GM19043 (cell line): ENCODE measurements at regions not wholly inside any gene's neighbourhood (a gene's known extent, or its start where the extent isn't known, plus 50 kb on each side); places are given as distances from the start of the nearest gene placed in this dataset.

Experiments
- ATAC-seq: cut with Tn5 transposase; IDR thresholded peaks from one replicate; pipeline ENCODE4 v1.9.1; 2021; ENCODE audit warnings: low read depth; ENCODE audit not compliant: unreplicated experiment

- no peak for ATAC-seq
Measured at GRCh38 chr1:80018348-80018747, 1011.8 kb upstream of the ADGRL4 start.

- no peak for ATAC-seq
Measured at GRCh38 chr1:80008934-80009333, 1002.4 kb upstream of the ADGRL4 start.

DNA sequence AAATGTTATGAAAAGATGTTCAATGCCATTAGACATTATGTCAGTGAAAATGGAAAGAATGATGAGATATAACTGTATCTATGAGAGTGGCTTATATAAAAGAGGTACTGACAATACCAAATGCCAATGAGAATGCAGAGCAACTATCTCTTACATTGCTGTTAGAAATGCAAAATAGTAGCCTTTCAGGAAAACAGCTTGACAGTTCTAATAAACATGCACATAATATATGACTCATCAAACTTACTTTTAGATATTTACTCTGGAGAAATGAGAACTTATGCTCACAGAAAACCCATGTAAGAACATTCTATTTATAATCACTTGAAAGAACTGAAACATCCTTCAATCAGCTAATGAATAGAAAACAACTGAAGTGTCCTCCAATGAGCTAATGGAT lies 996.7 kb upstream of the ADGRL4 start:
- ATAC-seq: no peak

DNA sequence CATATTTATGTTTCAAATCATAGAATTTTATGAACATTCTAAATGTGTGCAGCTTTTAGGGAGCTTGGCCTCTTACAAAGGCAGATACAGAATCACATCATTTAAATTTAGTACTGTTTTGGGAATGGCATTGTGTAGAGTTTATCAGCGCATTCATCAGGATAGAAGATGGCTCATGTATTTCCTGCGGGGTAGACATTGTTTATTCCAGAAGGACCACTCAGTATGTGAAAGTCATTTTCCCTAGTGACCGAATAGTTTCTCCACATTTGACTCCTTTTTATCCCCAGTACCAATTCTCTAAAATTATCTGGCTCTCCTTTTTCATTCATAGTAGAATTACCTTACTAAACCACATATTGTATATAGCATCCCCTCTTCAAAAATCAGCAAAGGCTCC lies 981.9 kb upstream of the ADGRL4 start:
- ATAC-seq: no peak

DNA sequence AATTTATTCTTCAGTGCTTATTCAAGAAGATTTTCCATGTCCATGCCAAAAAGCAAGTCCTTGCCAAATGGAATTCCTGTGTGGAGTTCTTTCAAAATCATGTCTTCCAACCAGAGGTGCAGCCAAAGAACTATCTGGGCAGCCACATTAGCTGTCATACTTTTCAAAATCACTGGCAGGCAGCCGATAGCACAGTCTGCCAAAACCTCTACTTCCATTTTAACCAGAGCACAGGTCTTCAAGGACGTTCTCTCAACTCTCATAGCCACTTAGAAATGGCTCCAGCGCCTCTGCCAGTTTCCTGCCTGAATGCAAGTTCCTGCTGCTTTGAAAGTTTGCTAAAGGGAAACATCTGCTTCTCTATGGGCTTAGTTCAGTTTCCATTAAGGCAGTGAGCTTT lies 975.7 kb upstream of the ADGRL4 start:
- ATAC-seq: no peak

DNA sequence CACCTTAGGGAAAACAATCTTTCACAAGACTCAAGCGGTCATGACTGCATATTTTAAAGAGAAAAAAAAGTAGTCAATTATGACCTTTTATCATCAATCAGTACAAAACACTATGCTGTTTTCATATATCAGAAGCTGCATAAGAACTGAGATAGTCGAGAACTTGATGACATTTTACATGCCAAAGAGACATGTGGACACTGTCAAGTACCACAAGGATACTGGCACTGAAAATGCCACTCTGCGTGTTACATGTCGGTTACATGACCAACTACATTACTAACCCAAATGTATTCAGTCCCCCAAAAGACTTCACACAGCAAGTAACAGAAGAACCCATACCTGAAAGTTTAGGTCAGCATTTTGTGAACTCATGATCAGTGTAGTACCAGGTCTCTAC lies 975.0 kb upstream of the ADGRL4 start:
- no peak for ATAC-seq

- ATAC-seq: no peak
Measured at GRCh38 chr1:79979346-79979745, 972.8 kb upstream of the ADGRL4 start.

DNA sequence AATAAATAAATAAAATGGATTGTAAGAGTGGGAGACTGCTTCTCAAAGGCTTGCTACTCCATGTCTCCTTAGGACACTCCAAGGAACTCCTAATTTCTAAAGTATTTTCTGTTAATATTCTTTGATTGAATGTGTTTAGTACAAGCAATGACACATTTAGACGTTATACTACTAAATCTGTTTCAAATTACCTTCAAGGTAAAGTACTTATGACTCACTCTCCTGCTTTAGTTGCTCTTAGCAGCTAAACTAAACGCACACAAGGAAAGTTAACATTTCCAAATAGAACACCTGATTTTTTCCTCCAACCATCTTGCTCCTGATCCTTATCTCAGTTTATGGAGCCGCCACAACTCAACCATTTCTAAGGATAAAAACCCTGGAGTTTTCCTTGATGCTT lies 969.8 kb upstream of the ADGRL4 start:
- no peak for ATAC-seq

DNA sequence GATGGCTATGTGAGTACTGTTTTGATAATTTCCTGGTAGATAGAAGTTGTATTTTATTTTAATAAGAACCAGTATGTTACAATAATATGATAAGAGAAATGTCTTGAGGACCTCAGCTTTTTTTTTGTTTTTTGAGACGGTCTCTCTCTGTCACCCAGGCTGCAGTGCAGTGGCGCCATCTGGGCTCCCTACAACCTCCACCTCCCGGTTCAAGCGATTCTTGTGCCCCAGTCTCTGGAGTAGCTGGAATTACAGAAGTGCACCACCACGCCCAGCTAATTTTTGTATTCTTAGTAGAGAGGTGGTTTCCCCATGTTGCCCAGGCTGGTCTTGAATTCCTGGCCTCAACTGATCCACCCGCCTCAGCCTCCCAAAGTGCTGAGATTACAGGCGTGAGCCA lies 968.1 kb upstream of the ADGRL4 start:
- no peak for ATAC-seq

GRCh38 chr1:79969886-79970285 lies 963.4 kb upstream of the ADGRL4 start:
- no peak for ATAC-seq

GRCh38 chr1:79966438-79966837 lies 959.9 kb upstream of the ADGRL4 start:
- no peak for ATAC-seq

DNA sequence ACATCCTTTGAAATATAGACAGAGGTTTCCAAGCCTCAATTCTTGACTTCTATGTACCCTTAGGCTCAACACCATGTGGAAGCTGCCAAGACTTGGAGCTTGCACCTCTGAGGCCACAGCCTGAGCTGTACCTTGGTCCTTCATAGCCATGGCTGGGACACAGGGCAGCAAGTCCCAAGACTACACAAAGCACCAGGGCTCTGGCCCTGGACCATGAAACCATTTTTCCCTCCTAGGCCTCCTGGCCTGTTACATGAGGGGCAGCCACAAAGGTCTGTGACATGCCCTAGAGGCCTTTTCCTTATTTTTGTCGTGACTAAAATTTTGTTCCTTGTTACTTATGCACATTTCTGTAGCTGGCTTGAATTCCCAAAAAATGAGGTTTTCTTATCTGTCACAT lies 953.1 kb upstream of the ADGRL4 start:
- no peak for ATAC-seq

DNA sequence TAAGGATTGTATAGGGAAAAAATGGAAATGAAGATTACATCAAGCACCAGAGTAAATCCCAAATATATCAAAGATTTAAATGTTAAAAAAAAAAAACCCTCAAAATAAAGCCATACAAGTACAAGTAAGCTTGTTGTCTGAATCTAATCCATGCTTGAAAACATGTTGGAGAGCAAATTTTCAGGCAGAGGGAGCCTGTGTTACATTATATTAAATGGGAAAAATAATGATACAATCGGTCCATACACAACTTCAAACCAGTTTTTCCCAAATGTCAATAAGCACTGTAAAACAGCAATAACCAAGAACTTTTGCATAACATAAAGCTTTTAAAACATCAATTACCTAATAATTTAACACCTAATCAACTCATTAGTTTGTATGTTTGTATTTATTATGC lies 949.4 kb upstream of the ADGRL4 start:
- ATAC-seq: no peak

DNA sequence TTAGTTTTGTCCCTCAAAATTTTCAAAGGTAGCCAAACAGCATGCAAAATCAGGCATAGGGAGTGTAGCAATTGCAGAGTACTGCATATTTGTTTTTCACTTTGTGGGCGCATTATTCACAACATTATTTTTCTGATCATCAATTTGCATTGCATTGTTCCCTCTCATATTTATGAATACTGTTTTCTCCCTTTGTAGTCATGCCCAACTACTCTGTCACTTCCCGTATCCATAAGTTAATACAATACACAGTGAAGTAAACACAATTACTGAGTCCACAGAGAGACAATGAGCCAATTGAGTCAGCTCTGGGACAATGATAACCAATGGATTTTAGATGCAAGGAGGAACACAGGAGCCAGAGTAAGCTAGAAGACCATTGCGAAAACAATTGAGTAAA lies 944.0 kb upstream of the ADGRL4 start:
- ATAC-seq: no peak

DNA sequence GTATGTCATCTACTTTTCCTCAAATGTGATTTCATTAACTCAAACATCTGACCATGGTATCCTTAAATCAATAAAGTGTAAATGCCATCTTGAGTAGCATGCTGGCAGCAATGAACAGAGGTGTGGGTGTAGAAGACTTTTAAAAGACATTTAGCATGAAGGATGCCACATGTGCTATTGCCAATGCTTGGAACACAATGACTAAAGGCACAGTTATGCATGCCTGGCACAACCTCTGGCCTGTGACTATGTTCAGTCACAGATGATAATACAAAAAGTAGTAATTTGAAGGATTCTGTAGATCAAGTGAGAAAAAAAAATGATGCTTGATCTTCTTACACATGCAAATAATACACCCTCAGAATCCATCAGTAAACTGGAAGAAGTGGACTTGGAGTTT lies 938.9 kb upstream of the ADGRL4 start:
- ATAC-seq: no peak

GRCh38 chr1:79929356-79929755 lies 922.8 kb upstream of the ADGRL4 start:
- ATAC-seq: no peak

- ATAC-seq: no peak
Measured at GRCh38 chr1:79928901-79929300, 922.4 kb upstream of the ADGRL4 start.

DNA sequence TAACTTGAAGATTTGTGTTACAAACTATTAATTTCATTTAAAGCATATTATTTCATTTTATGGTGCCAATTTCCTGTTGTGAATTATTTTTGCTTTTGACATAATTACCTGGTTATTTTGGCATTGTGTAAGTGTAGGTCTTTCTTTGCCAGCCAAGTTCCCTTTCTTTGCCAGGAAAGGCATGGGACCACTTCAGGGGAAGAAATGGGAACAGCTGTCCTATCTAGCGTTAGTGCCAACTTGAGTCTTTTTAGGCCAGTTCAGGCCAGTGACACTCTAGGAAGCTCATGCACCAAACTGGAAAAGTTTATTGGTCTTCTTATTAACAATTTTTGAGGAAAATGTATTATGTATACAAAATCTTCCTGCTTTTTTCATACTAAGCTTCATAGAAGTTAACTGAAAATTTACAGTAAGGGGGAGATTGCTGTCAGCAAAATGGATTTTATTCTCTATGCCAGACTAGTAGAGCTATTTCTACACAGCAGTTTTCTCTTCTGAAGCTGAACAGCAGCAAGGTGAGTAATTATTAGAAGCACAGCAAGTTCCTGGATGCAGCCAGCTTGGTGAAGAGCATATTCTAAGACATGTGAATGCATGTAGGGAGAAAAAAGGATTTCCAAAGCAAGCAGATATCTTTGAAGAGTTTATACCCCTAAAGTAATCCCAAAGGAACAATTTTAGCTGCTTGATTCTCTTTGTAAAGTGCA lies 914.6 kb upstream of the ADGRL4 start:
- no peak for ATAC-seq

DNA sequence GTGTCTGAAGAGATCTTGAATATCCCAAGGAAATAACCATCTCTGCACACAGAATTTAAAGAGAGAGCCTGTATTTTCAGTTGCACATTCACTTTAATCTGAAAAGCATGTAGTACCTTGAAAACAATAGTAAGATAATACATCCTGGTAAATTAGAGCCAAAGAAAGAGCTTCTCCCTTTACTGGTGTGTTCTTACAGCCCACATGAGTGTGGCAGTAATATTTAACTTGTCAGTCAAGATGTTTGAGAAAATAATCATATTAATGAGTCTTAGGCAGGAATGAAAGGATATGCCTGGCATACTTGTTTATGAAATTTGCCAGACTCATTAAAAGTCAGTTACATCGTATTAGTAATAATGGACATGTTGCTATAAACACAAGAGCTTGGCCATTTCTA lies 908.4 kb upstream of the ADGRL4 start:
- no peak for ATAC-seq

DNA sequence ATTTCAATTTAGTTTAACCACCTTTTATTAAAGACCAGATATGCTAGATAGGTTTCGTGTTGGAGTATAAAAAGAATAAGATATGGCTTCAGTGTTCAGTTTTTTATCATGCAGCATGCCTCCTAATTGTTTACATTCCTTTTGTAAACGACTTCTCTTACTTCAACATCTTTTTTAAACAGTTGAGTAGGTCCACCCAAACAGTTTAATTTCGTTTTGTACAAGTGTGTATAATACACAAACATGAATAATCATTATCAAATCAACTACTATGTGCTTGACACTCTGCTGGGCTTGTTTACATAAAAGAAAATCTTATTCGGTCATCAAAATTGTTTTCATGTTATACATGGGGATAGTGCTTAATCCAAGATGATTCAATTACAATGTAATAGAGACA lies 906.3 kb upstream of the ADGRL4 start:
- ATAC-seq: no peak

- no peak for ATAC-seq
Measured at GRCh38 chr1:79903321-79903720, 896.8 kb upstream of the ADGRL4 start.

DNA sequence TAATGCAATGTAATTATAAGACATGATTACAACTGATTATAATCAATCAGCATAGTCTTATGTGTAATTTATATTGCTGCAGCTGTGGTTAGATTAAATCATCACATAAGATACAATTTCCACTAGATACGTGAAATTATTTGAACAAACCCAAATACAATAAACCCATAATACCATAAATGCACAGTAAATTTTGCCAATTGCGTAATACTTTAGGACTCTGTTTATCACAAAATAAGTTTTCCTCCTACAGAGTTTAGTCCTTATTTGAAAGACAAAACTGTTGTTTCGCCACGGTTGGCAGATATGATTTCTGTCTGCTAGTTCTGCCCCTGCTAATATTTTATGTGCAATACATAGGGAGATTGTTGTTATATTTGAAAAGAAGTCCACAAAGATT lies 895.9 kb upstream of the ADGRL4 start:
- ATAC-seq: no peak

DNA sequence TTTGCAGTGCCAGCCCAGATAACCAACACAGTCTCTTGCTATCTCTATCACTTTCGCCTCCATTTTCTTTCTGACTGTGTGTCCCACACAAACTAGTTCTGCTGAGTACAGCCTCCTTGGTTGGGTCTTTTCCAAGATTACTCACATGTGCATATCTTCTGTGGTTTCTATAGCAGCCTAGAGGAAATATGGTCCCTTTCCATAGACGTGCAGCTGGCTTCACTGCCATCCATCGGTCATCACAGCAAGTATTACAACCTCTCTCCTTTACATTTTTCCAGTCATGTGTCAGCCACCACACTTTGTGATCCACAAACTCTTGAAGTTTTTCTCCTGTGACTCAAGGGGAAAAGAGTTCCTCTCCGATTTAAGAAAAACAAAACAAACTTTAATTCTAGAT lies 893.4 kb upstream of the ADGRL4 start:
- ATAC-seq: no peak
